Astrocyte of the hippocampus (primary cell): ENCODE measurements at regions not wholly inside any gene's neighbourhood (a gene's known extent, or its start where the extent isn't known, plus 50 kb on each side); places are given as distances from the start of the nearest gene placed in this dataset.
"Not testable (repeated sequence)": the region's sequence is repeated elsewhere in the genome, so short reads cannot be mapped to it uniquely, and the experiment has no call there.

Experiments used
- DNase-seq: peaks from one replicate; pipeline ENCODE4 v3.0.0; 2011; ENCODE audit warnings: low read depth, low spot score

GRCh38 chr5:176747670-176748072 lies 62.7 kb upstream of the UNC5A start:
- no peak for DNase-seq

GRCh38 chr5:176748073-176748966 lies 62.0 kb upstream of the UNC5A start:
- DNase-seq: no peak

- no peak for DNase-seq
Measured at GRCh38 chr5:176748967-176749935, 61.1 kb upstream of the UNC5A start.

- DNase-seq: no peak
Measured at GRCh38 chr5:176750144-176750543, 60.2 kb upstream of the UNC5A start.

GRCh38 chr5:176754376-176754973 lies 55.9 kb upstream of the UNC5A start:
- no peak for DNase-seq

- not testable (repeated sequence) for DNase-seq
Measured at GRCh38 chr5:176755593-176755992, 54.8 kb upstream of the UNC5A start.

- not testable (repeated sequence) for DNase-seq
Measured at GRCh38 chr5:176757569-176757968, 52.8 kb upstream of the UNC5A start.
